AML-193 (cell line): ENCODE measurements at regions not wholly inside any gene's neighbourhood (a gene's known extent, or its start where the extent isn't known, plus 50 kb on each side); places are given as distances from the start of the nearest gene placed in this dataset.
"Not testable (repeated sequence)": the region's sequence is repeated elsewhere in the genome, so short reads cannot be mapped to it uniquely, and the experiment has no call there.

ENCODE experiments used
- DNase-seq, 2 experiments: peaks; one replicate each; lab custom pipeline; 2025; lab: John Stamatoyannopoulos, UW

GRCh38 chr17:77086433-77087010 lies 54.2 kb upstream of the SEC14L1 start:
- DNase-seq = peak; percentile 83 to 84

- DNase-seq = no peak
Measured at GRCh38 chr17:77087650-77088454, 52.9 kb upstream of the SEC14L1 start.

- DNase-seq = peak; percentile 83 to 89
Measured at GRCh38 chr17:77088455-77089123, 52.2 kb upstream of the SEC14L1 start.

GRCh38 chr17:77089124-77089490 lies 51.7 kb upstream of the SEC14L1 start:
- DNase-seq = no peak

GRCh38 chr17:77089949-77090348 lies 50.8 kb upstream of the SEC14L1 start:
- not testable (repeated sequence) for DNase-seq

GRCh38 chr17:77090476-77090875 lies 50.3 kb upstream of the SEC14L1 start:
- DNase-seq = no peak
